NT2/D1 (cell line): ENCODE measurements at regions not wholly inside any gene's neighbourhood (a gene's known extent, or its start where the extent isn't known, plus 50 kb on each side); places are given as distances from the start of the nearest gene placed in this dataset.

Experiments used
- DNase-seq: peaks from one replicate; pipeline ENCODE4 v3.0.0-alpha.2; 2011; ENCODE audit warnings: low read depth, low spot score
- H3K27me3 ChIP-seq: 2 replicates; pipeline ENCODE4 v1.6.0; 2011; ENCODE audit warnings: mild to moderate bottlenecking; ENCODE audit not compliant: insufficient read length, insufficient read depth
- H3K36me3 ChIP-seq: 2 replicates; pipeline ENCODE4 v1.6.1; 2011; ENCODE audit warnings: mild to moderate bottlenecking, low read length, mixed read lengths; ENCODE audit not compliant: insufficient read depth, insufficient read length
- H3K4me1 ChIP-seq: 2 replicates; pipeline ENCODE4 v1.5.1; 2011; ENCODE audit not compliant: insufficient read depth, insufficient read length
- H3K4me3 ChIP-seq: 2 replicates; pipeline ENCODE4 v1.5.1; 2011; ENCODE audit warnings: low read depth; ENCODE audit not compliant: insufficient read length
- H3K9ac ChIP-seq: 2 replicates; pipeline ENCODE4 v1.6.0; 2011; ENCODE audit warnings: low read depth; ENCODE audit not compliant: insufficient read length
- H3K9me3 ChIP-seq: 2 replicates; pipeline ENCODE4 v1.5.1; 2011; ENCODE audit warnings: mild to moderate bottlenecking, low read length; ENCODE audit not compliant: insufficient read depth
- SUZ12 ChIP-seq: IDR thresholded peaks from 2 replicates; pipeline ENCODE4 v1.6.1; 2011; ENCODE audit not compliant: insufficient read length, insufficient read depth; ENCODE audit errors: extremely low read depth
- YY1 ChIP-seq: IDR thresholded peaks from 2 replicates; pipeline ENCODE4 v1.6.1; 2011; ENCODE audit not compliant: insufficient read length, insufficient read depth
- ZNF274 ChIP-seq: IDR thresholded peaks from 2 replicates; pipeline ENCODE4 v1.6.1; 2011; ENCODE audit warnings: mild to moderate bottlenecking, low read depth, low read length

- DNase-seq = no peak
- TF ChIP-seq ZNF274 (no peak), YY1 (no peak), SUZ12 (no peak)
- H3K9ac ChIP-seq = no peak overlapping the region
Measured at GRCh38 chr3:35385271-35385670, 254.1 kb upstream of the ARPP21 start.

GRCh38 chr3:35389907-35390306 is 249.4 kb upstream of the ARPP21 start:
- Histone ChIP-seq H3K4me3 (no peak overlapping the region), H3K36me3 (no peaks in the 10 kb centered on the region), H3K9me3 (peaks cover 28% of the 10 kb centered on the region), H3K9ac (no peak overlapping the region), H3K27me3 (no peaks in the 10 kb centered on the region), H3K4me1 (no peaks in the 10 kb centered on the region)
- TF ChIP-seq YY1 (no peak), SUZ12 (no peak), ZNF274 (no peak)
- DNase-seq = no peak

More at GRCh38 chr3:35385271-35385670, 254.1 kb upstream of the ARPP21 start:
- Histone ChIP-seq H3K36me3 (no peaks in the 10 kb centered on the region), H3K4me1 (peaks cover 2% of the 10 kb centered on the region), H3K4me3 (no peak overlapping the region), H3K9me3 (no peaks in the 10 kb centered on the region), H3K27me3 (no peaks in the 10 kb centered on the region)

GRCh38 chr3:35392187-35392586 is 247.1 kb upstream of the ARPP21 start:
- Histone ChIP-seq H3K36me3 (no peaks in the 10 kb centered on the region), H3K4me1 (no peaks in the 10 kb centered on the region), H3K9me3 (peaks cover 28% of the 10 kb centered on the region), H3K4me3 (no peak overlapping the region), H3K27me3 (no peaks in the 10 kb centered on the region), H3K9ac (no peak overlapping the region)
- no peak for TF ChIP-seq YY1
- TF ChIP-seq SUZ12 = no peak
- TF ChIP-seq ZNF274 = no peak
- no peak for DNase-seq

- DNase-seq = peak; percentile 8
- no peak overlapping the region for H3K4me3 ChIP-seq
- H3K9me3 ChIP-seq = peaks cover 28% of the 10 kb centered on the region
Measured at GRCh38 chr3:35393901-35394799, 245.2 kb upstream of the ARPP21 start.

GRCh38 chr3:35394905-35395304 is 244.4 kb upstream of the ARPP21 start:
- Histone ChIP-seq H3K4me3 (no peak overlapping the region), H3K4me1 (no peaks in the 10 kb centered on the region), H3K27me3 (no peaks in the 10 kb centered on the region), H3K9me3 (peaks cover 28% of the 10 kb centered on the region), H3K9ac (no peak overlapping the region), H3K36me3 (no peaks in the 10 kb centered on the region)
- TF ChIP-seq ZNF274 (no peak), SUZ12 (no peak), YY1 (no peak)
- no peak for DNase-seq

More at GRCh38 chr3:35393901-35394799, 245.2 kb upstream of the ARPP21 start:
- TF ChIP-seq SUZ12 = no peak
- TF ChIP-seq ZNF274 = no peak
- no peak for TF ChIP-seq YY1
- H3K36me3 ChIP-seq = no peaks in the 10 kb centered on the region
- no peaks in the 10 kb centered on the region for H3K4me1 ChIP-seq
- H3K9ac ChIP-seq = no peak overlapping the region
- H3K27me3 ChIP-seq = no peaks in the 10 kb centered on the region

GRCh38 chr3:35401671-35402070 is 237.7 kb upstream of the ARPP21 start:
- no peak for DNase-seq
- no peak overlapping the region for H3K4me3 ChIP-seq

GRCh38 chr3:35404571-35404970 is 234.8 kb upstream of the ARPP21 start:
- DNase-seq = no peak
- H3K36me3 ChIP-seq = no peaks in the 10 kb centered on the region
- H3K9ac ChIP-seq = no peak overlapping the region
- no peak overlapping the region for H3K4me3 ChIP-seq
- H3K27me3 ChIP-seq = no peaks in the 10 kb centered on the region
- H3K4me1 ChIP-seq = no peaks in the 10 kb centered on the region
- TF ChIP-seq ZNF274 = no peak
- TF ChIP-seq YY1 = no peak
- TF ChIP-seq SUZ12 = no peak
- no peaks in the 10 kb centered on the region for H3K9me3 ChIP-seq

More at GRCh38 chr3:35401671-35402070, 237.7 kb upstream of the ARPP21 start:
- no peaks in the 10 kb centered on the region for H3K27me3 ChIP-seq
- no peaks in the 10 kb centered on the region for H3K36me3 ChIP-seq
- H3K9me3 ChIP-seq = no peaks in the 10 kb centered on the region
- TF ChIP-seq YY1 (no peak), SUZ12 (no peak)
- H3K4me1 ChIP-seq = no peaks in the 10 kb centered on the region
- H3K9ac ChIP-seq = no peak overlapping the region
